Cerebellar cortex (tissue), 1 donor: ENCODE measurements at regions not wholly inside any gene's neighbourhood (a gene's known extent, or its start where the extent isn't known, plus 50 kb on each side); places are given as distances from the start of the nearest gene placed in this dataset.
"Not testable (repeated sequence)": the region's sequence is repeated elsewhere in the genome, so short reads cannot be mapped to it uniquely, and the experiment has no call there.

Source experiments
- DNase-seq: peaks from one replicate; pipeline ENCODE4 v3.0.0-alpha.2; 2015; ENCODE audit warnings: low spot score

DNA sequence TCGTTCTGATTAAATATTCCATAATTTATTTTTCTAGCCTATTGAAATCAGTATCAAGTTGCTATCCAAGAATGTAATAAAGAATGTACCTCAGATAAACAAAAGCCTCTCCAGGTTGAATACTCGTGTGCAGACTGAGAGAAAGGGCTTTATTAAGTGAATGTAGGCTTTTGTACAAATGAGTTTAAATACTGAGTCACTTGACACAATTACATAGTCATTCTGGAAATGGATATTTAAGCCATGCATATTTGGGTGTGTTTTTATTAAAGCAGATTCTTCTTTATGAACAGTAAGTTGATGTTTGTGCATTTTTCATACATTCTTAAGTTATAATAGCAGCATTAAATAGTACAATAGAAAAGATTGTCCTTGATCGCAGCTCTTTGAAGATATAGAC, 139.8 kb upstream of the GK2 start:
- no peak for DNase-seq

DNA sequence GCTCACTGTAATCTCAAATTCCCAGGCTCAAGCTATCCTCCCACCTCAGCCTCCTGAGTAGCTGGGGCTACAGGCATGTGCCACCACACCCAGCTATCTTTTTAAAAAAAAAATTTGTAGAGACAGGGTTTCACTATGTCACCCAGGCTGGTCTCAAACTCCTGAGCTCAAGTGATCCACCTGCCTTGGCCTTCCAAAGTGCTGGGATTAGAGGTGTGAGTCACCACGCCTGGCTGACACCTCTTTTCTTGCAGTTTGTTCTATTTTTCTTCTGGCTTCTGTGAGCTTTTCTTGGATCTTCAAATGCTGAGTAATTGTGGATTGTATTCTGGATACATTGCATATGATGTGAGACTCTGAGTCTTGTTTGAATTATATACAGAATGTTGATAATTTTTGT, 137.3 kb upstream of the GK2 start:
- DNase-seq = not testable (repeated sequence)

DNA sequence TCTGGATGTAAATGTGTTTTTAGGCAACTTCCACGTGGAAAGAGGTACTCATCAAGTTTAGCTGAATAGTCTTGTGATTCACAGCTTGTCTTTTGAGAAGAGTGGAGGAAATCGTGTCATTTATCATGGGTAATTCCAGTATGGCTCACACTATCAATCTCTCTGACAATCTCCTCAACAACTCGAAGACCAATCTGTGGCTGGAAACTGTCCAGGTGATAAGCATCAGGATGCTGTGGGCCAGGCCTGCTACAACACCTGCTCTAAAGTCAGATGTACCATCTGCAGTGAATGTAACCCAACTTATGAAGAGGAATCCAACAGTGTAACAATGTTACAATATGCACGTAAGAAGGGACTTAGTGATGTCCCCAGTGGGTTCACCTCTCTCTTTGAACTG, 132.1 kb upstream of the GK2 start:
- DNase-seq = no peak

DNA sequence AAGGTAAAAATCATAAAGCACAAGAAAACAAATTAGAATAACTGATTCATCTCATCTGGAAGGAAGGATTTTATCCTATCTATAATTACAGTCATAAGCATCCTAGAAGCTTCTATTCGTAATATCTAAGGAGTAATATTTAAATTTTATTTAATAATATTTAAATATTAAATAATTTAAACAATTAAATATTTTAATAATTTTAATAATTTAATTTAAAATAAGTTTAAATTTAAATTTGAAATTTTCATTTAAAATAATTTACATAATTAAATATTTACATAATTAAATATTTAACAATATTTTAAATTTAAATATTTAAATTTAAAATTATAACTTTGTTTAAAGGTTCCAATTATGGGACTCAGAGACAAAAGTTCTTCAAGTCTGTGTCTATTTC, 127.5 kb upstream of the GK2 start:
- no peak for DNase-seq

DNA sequence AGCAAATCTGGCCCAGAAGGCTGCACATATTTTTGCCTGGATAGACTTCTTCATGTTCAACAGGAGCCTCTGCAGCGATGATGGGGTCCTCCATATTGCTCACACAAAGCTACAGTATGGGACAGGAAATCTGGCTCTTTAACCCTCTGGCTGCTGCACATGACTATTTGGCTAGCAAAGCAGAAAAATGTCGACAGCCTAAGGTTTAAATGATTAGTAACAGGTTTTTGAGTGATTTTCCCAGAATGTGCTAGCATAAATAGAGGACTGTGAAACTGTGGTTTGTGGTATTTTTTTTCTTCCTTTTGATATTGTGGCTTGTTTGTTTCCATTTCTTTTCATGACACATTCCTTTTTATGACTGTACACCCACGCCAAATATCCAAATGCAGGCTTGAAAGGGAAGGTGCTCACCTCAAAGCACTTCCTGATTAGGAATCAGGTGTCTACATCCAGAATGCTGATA, 120.2 kb upstream of the GK2 start:
- DNase-seq = no peak

DNA sequence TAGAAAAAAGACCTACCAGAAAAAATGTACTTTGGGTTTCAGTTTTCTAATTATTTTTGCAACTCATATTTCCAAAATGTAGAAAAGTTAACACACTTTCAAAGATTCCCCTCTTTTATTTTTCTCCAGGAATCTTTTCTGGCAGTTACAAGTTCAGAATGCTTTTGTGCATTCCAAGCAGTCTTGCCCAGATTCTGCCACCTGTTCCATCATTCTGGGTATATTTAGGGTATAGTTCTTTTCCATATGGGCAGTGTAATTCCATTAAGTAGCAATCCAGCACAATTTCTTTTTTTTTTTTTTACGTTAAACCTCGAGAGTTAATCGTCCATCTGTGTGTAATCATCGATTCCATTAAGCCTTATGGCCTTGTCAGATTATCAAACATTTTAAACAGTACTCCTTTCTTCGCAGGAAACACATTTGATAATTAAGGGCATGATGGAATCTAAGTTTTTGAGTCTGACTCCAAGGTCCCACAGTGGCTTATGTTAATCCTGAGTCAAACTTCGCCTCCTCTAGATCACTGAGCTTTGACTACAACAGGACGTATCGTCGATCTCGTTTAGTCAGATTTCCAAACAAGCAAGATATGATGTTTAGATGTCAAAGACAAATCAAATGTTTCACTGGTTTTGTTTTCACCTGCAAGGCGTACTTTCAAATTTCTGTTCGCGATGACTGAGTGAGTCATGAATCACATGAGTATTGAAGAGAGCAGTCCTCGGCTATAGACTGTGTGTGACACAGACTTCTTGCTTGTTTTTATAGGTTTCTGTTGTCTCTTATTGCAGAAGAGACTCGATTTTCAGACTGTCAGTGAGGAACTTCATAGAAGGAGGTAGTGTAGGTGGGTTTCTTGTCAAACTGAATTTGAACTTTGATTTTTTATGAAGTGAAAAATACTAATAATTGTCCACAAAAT, 118.9 kb upstream of the GK2 start:
- DNase-seq = no peak

DNA sequence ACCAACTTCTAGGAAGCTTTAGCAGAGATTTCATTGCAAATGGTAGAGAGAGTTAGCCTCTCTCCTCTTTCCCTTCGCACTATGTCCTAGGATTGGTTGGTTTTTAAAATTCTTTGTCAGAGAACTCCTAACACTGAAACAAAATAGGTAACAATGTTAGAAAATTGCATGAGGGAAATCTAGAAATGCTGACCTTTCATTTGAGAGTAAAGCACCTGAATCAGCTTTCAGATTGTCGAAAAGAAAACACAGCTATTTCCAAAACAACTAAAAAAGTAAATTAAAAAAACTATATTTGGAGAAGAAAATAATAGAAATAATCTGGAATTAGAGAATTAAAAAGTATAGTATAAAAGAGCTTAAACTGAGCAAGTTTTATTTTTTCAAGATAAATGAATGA, 108.1 kb upstream of the GK2 start:
- DNase-seq = no peak

DNA sequence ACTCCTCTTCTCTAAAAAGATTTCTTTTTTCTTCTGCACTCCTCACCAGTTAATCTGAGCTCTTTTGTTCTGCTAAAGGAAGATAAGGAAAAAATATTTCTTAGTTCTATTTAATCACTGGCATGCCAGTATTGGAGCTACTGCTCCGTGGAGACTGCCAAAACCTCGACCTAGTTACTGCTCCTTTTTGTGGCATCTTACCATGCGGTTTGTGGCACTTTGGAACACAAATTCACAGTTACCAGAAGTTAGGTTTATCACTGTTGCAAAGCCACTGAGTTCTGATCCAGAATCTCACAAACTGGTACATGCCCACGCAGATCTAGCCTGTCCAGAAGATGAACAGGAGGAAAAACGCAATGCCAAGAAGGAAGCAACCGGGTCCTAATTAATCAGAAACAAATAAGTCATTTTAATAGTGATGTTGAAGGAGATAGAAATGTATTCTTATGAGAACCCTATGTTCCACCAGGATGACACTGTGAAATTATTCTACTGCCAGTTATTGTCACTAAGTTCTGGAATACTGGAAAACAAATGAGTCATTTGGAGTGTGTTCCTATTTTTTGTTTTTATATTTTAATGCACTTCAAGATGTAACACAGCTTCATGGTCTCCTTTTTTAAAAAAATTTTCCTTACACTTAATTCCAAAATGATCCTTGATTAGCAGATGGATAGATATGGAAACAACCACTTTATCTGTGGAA, 106.7 kb upstream of the GK2 start:
- peak; percentile 10 for DNase-seq

DNA sequence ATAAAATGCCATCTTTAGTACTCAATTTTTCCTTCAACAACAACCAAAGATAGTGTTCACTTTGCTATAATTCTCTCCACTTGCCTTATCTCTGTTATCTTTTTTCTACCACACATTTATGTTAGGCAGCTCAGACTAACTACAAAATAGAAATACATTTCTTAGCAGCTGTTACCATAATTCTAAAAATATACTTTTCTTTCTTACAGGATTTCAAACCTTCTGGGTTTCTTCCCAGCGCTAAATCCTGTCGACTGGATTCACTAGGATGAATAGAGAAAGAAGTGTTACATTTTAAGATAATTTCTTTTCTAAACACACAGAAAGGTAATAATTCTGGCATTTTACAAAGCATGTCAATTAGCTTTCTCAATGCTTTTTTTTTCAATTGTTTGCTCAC, 105.5 kb upstream of the GK2 start:
- DNase-seq = no peak

DNA sequence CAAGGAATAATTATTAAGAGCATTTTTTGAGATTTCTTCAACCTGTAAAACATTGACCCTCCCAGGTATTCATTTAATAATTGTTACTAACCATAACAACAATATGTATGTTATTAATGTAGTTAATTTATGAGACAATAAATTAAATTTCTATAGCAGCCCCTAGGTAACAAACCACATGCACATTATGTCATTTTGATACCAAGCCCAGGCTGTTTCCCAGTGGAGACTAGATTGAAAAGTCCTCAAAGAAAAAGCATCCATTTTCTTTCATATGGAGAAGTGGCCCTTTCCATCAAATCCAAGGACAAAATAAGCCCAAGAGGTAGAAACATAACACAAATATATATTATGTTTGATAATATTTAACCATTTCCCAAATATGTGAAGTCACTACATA, 104.3 kb upstream of the GK2 start:
- no peak for DNase-seq

DNA sequence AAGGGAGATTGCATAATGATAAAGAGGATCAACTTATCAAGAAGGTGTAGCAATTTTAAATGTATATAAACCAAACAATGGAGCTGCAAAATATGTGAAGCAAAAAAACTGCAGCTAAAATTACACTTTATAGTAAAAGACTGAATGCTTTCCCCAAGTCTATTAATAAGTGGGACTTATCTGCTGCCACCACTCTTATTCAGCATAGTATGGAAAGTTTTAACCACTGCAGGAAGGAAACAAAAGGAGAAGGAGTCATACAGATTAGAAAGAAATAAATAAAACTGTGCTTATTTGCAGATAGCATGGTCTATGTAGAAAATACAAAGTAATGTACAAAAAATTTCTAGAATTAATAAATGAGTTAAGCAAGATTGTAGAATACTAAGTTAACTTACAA, 94.1 kb upstream of the GK2 start:
- no peak for DNase-seq

DNA sequence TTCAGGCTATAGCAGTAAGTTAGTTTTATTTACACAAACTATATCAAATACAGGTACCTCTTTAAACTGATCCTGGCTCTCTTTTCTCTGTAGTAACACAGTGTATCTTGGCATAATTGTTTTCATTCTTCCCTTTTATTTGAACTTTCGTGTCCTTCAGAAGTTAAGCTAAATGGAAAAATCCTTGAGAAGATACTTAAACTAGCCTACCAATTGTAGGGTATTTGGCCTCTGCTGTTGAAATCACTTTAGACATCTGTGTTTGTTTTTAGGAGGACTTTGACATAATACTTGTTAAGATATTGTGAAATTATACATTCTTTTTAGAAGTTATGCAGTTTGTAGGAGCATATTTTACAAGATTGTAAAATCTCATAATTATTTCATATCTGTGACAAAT, 90.3 kb upstream of the GK2 start:
- no peak for DNase-seq

DNA sequence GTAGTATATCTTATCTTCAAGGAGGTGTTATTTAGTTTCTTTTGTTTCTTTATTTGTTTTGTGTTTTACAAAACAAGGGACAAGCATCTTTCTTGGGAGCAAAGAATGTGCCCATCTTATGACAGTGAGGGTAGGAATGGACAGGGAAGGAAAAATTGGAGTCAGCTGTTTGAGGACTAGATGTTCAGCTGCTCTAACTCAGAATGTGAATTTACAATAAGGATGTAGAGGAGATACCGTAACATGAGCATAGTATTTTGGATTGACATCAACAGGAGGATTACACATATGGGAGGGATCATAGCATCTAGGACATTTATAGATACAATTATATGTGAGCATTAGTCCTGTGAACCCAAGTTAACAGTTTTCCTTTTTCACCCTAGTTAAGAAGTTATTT, 89.0 kb upstream of the GK2 start:
- no peak for DNase-seq

DNA sequence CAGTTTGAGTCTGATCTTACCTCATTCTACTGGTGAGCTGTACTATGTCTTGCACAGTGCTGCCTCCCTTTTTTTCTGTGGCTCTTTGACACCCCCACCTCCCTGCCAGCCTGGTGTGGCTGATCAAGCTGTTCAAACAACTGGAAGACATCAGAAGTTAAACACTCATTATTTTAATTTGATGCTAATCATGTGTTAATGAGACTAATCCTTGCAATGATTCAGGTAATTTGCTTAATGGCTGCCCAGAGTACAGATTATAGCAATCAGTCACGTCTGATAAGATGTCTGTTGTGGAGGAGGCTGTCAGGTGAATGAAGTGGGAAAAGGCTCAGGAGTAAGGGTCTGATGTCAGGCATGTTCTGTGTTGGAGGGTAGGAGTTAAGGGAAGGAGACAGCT, 87.4 kb upstream of the GK2 start:
- no peak for DNase-seq

DNA sequence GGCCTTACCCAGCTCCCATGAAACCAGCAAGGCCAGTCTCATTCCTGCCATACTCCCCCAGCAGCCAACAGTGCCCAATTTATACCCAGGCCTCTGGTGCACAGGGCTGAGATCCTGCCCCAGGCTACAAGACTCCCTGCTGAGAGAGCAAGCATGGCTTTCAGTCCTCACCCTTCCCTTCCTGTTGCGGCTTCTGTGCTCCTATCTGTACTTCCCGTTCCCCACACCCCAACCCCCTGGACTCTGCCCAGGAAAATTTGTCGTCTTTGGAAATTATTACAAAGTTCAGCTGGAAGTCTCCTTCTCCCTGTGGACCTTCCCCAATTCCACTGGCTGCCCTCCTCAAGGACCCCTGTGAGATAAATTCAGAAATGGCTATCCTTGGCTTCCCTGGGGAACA, 84.1 kb upstream of the GK2 start:
- DNase-seq = no peak

DNA sequence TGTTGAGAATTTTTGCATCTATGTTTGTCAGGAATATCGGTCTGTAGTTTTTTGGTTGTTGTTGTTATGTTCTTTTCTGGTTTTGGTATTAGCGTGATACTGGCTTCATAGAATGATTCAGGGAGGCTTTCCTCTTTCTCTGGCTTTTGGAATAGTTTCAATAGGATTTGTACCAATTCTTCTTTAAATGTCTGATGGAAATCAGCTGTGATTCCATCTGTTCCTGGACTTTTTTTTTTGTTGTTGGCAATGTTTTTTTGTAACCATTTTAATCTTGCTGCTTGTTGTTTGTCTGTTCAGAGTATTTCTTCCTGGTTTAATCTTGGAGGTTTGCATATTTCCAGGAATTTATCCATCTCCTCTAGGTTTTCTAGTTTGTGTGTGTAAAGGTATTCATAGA, 81.5 kb upstream of the GK2 start:
- no peak for DNase-seq

DNA sequence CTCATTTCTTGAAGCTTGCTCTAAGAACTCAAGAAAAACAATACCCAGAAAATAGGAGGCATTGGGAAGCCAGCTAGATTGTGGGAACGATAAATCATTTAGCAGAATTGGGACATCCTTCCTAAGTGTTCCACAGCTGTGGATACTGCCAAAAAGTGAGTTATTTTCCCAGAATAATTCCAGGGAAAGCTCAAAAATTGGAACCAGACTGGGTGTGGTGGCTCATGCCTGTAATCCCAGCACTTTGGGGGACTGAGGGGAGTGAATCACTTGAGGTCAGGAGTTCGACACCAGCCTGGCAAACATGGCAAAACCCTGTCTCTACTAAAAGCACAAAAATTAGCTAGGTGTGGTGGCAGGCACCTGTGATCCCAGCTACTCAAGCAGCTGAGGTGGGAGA, 68.2 kb upstream of the GK2 start:
- no peak for DNase-seq

DNA sequence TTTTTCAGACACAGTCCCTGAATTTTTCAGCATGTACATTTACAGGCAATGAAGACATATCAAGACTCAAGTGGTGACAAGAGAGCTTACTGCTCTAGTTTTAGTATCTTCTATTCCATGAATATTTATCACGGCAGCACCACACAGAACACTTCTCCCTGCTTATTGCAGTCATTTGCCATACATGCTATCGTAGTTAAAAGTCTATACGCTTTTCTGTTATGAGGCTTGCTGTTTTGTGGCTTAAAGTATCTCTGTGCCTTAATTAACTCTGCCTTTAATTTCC, 65.4 kb upstream of the GK2 start:
- no peak for DNase-seq

DNA sequence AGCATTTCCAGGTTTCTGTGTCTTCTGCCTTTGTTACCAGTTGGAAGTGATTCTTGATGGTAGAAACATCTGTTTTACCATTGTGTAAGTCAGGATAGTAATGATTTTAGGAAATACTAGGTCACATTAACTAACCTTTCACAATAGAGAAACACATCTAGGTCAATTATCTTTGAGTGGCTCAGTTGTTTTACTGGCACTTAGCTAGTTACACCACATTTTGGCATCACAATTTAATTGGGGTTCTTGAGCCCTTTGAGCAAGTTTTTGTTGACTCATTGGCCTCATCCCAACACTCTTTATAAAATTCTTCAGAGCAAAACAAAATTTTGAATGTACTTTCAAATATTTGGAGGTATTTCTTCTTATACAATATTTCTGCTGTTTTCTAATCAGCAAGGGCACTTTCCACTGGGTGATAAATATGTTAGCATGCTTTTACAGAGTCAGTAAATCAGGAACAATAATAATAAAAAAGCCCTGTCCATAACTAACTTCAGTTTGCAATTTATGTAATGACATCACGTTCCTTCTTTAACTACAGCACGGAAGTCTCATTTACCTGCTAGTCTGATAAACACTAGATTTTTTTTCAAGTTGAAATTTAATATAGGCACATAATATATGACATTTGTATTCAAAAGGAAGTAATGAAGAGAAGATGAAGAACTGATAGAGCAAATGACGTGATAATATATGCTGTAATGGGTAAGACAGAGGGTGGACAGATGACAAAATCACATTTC, 64.8 kb upstream of the GK2 start:
- no peak for DNase-seq

DNA sequence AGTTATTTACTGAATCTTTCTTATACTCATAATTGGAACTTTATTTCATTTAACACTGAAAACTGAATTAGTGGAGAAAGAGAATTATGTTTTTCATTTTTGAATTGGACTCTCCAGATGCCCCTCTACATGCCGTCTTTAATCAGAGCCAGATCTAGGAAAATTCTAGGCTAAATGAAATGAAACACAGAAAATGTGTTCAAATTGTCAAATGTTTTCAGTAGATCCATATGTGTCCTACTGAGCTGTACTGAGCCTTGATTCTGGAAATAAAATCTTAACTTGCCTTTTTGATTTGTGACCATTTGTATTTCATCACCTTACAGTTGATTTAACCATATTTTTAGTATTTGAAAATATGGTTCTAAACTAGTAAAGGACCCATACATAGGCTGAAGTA, 64.0 kb upstream of the GK2 start:
- peak; percentile 18 for DNase-seq

DNA sequence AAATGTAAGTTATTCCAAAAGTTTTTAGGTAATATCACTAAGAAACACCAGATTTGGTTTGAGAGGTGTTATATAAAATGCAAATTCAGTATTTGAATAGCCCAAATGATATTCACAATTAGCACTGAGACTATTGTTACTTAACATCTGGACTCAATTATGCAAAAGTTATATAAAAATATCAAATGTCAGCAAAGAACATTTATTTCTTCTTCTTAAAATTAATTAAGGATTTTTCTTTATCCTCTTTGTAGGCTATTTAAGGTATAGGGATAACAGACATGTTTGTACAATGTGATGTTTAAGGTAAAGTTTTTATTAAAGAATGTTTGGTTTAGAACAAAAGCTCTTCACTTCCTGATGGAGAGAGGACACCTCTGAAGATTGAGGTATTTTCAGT, 63.3 kb upstream of the GK2 start:
- no peak for DNase-seq

DNA sequence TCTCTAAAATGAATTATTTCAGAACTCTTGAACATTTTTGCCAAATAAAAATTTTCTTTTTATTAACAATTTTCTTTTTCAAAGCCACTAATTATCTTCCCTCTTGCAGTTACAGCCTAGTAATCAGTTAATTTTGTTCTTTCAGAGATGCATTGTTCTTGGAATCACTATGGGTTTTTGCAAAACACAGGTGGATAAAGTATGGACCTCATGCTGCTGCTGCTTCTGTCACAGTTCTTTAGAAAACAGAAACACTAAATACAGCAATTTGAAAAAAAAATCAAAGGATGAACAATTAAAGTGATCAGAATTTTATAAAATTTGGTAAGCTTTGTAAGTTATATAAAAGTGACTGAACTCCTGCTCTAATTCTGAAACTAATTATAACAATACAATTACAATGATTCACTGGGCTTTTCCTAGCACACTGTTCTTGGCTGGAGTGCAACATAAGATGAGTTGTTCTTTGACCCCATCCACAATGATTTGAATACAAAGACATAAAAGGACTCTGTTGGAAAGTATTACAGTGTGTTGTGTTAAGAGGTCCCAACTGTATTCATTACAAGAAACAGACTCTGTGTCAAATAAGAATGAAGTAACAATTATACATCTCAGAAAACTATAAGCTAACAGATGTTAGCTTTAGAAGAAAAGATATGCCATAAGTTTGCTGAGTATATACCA, 59.4 kb upstream of the GK2 start:
- peak; percentile 53 for DNase-seq
